H9 (cell line): ENCODE measurements at regions not wholly inside any gene's neighbourhood (a gene's known extent, or its start where the extent isn't known, plus 50 kb on each side); places are given as distances from the start of the nearest gene placed in this dataset.

Source experiments
- DNase-seq: peaks from one replicate; pipeline ENCODE4 v3.0.0-alpha.2; 2017
- H2AFZ ChIP-seq: one replicate; pipeline ENCODE4 v1.6.1; 2013; ENCODE audit warnings: mild to moderate bottlenecking, low read length, control low read depth, moderate library complexity
- H2AK5ac ChIP-seq: 2 replicates; pipeline ENCODE4 v1.6.1; 2013; ENCODE audit warnings: low read length, control low read depth, mixed read lengths; ENCODE audit not compliant: insufficient read length
- H2BK120ac ChIP-seq: one replicate; pipeline ENCODE4 v1.6.1; 2013; ENCODE audit warnings: low read depth, mild to moderate bottlenecking, low read length, control low read depth, inconsistent platforms; ENCODE audit not compliant: poor library complexity, severe bottlenecking
- H2BK12ac ChIP-seq: 2 replicates; pipeline ENCODE4 v1.6.1; 2013; ENCODE audit warnings: low read length, control low read depth, mixed read lengths, low read depth; ENCODE audit not compliant: insufficient read length
- H2BK15ac ChIP-seq: 2 replicates; pipeline ENCODE4 v1.6.1; 2013; ENCODE audit warnings: low read depth, low read length, control low read depth
- H2BK20ac ChIP-seq: one replicate; pipeline ENCODE4 v1.6.1; 2013; ENCODE audit warnings: low read depth, mild to moderate bottlenecking, low read length, control low read depth, inconsistent platforms; ENCODE audit not compliant: poor library complexity, severe bottlenecking
- H2BK5ac ChIP-seq: 2 replicates; pipeline ENCODE4 v1.6.1; 2013; ENCODE audit warnings: low read length, control low read depth, mixed read lengths; ENCODE audit not compliant: insufficient read length
- H3K14ac ChIP-seq: 2 replicates; pipeline ENCODE4 v1.6.1; 2013; ENCODE audit warnings: low read length, control low read depth; ENCODE audit not compliant: insufficient read depth
- H3K18ac ChIP-seq: 2 replicates; pipeline ENCODE4 v1.6.1; 2013; ENCODE audit warnings: low read depth, mild to moderate bottlenecking, mixed read lengths, low read length, control low read depth; ENCODE audit not compliant: insufficient read length
- H3K23ac ChIP-seq: 2 replicates; pipeline ENCODE4 v1.6.1; 2013; ENCODE audit warnings: low read length, control low read depth, mixed read lengths, low read depth; ENCODE audit not compliant: insufficient read length
- H3K23me2 ChIP-seq: 2 replicates; pipeline ENCODE4 v1.6.1; 2013; ENCODE audit warnings: low read depth, mild to moderate bottlenecking, mixed read lengths, low read length, control low read depth; ENCODE audit not compliant: insufficient read length, poor library complexity, severe bottlenecking
- H3K27ac ChIP-seq: 2 replicates; pipeline ENCODE4 v1.5.1; 2013; ENCODE audit warnings: low read length, control low read depth, mixed read lengths, low read depth; ENCODE audit not compliant: insufficient read length
- H3K27me3 ChIP-seq: 2 replicates; pipeline ENCODE4 v1.6.1; 2013; ENCODE audit warnings: low read length, control low read depth, inconsistent platforms; ENCODE audit not compliant: insufficient read depth
- H3K4ac ChIP-seq: 2 replicates; pipeline ENCODE4 v1.6.1; 2013; ENCODE audit warnings: low read depth, mild to moderate bottlenecking, control low read depth, inconsistent platforms, low read length, moderate library complexity
- H3K4me1 ChIP-seq: 2 replicates; pipeline ENCODE4 v1.6.1; 2013; ENCODE audit warnings: low read length, control low read depth, inconsistent platforms; ENCODE audit not compliant: insufficient read depth
- H3K4me2 ChIP-seq: 2 replicates; pipeline ENCODE4 v1.6.1; 2013; ENCODE audit warnings: low read length, control low read depth, mixed read lengths; ENCODE audit not compliant: insufficient read length, insufficient read depth
- H3K56ac ChIP-seq: 2 replicates; pipeline ENCODE4 v1.6.1; 2013; ENCODE audit warnings: low read depth, mild to moderate bottlenecking, mixed read lengths, low read length, control low read depth; ENCODE audit not compliant: insufficient read length
- H3K79me1 ChIP-seq: 2 replicates; pipeline ENCODE4 v1.6.1; 2013; ENCODE audit warnings: low read depth, mild to moderate bottlenecking, moderate library complexity, low read length, control low read depth, inconsistent platforms; ENCODE audit not compliant: insufficient read depth, poor library complexity, severe bottlenecking
- H3K79me2 ChIP-seq: 2 replicates; pipeline ENCODE4 v1.6.1; 2013; ENCODE audit warnings: low read length, control low read depth, inconsistent platforms; ENCODE audit not compliant: insufficient read depth
- H3K9ac ChIP-seq: 2 replicates; pipeline ENCODE4 v1.6.1; 2013; ENCODE audit warnings: low read length, control low read depth, mixed read lengths; ENCODE audit not compliant: insufficient read length; ENCODE audit errors: extremely low read depth
- H3K9me3 ChIP-seq: one replicate; pipeline ENCODE4 v1.6.1; 2013; ENCODE audit warnings: low read depth, low read length, inconsistent platforms; ENCODE audit not compliant: control insufficient read depth
- H3T11ph ChIP-seq: one replicate; pipeline ENCODE4 v1.6.1; 2013; ENCODE audit warnings: mild to moderate bottlenecking, low read length, control low read depth, inconsistent platforms
- H4K20me1 ChIP-seq: one replicate; pipeline ENCODE4 v1.6.1; 2013; ENCODE audit not compliant: control insufficient read depth, insufficient read length, insufficient read depth
- H4K5ac ChIP-seq: 2 replicates; pipeline ENCODE4 v1.6.1; 2013; ENCODE audit warnings: low read depth, mild to moderate bottlenecking, mixed read lengths, low read length, control low read depth; ENCODE audit not compliant: insufficient read length
- H4K8ac ChIP-seq: replicated peaks from 2 replicates; pipeline ENCODE4 v1.6.1; 2013; ENCODE audit warnings: low read length, control low read depth, mixed read lengths, low read depth; ENCODE audit not compliant: insufficient read length
- H4K91ac ChIP-seq: 2 replicates; pipeline ENCODE4 v1.6.1; 2013; ENCODE audit warnings: low read depth, mild to moderate bottlenecking, moderate library complexity, mixed read lengths, low read length, control low read depth; ENCODE audit not compliant: insufficient read length
- H3K27ac Mint-ChIP-seq, 3 experiments: 2 replicates in 2 of 3; 3 replicates in 1 of 3; pipeline ENCODE4 v1.8.0; 2020 to 2021; ENCODE audit warnings: mixed read lengths in 3 of 3, mild to moderate bottlenecking in 1 of 3, moderate library complexity in 1 of 3
- H3K27me3 Mint-ChIP-seq: 2 replicates; pipeline ENCODE4 v1.8.0; 2021; ENCODE audit warnings: low read depth, mild to moderate bottlenecking, moderate library complexity, mixed read lengths
- H3K36me3 Mint-ChIP-seq, 3 experiments: 2 replicates in 2 of 3; 3 replicates in 1 of 3; pipeline ENCODE4 v1.8.0; 2020 to 2021; ENCODE audit warnings: low read depth in 3 of 3, mixed read lengths in 3 of 3; ENCODE audit not compliant: insufficient read depth in 1 of 3
- H3K4me1 Mint-ChIP-seq, 2 experiments: 2 replicates each; pipeline ENCODE4 v1.8.0; 2020; ENCODE audit warnings: mixed read lengths in 2 of 2
- H3K4me3 Mint-ChIP-seq, 2 experiments: 2 replicates in 1 of 2; 3 replicates in 1 of 2; pipeline ENCODE4 v1.8.0; 2020 to 2021; ENCODE audit warnings: mild to moderate bottlenecking in 2 of 2, mixed read lengths in 2 of 2, moderate library complexity in 1 of 2
- H3K9me3 Mint-ChIP-seq, 2 experiments: 2 replicates in 1 of 2; 3 replicates in 1 of 2; pipeline ENCODE4 v1.8.0; 2020; ENCODE audit warnings: mild to moderate bottlenecking in 2 of 2, mixed read lengths in 2 of 2, moderate library complexity in 1 of 2
- WGBS: extraction: QIAGEN DNeasy Blood & Tissue Kit; methylation state at CpG from one replicate; pipeline ENCODE4 v1.1.7; 2013; ENCODE audit warnings: missing lambda C conversion rate, low lambda C conversion rate, mixed read lengths; ENCODE audit not compliant: insufficient read length; ENCODE audit errors: extremely low coverage; 5-methylcytosine and 5-hydroxymethylcytosine counted together
- TF ChIP-seq, protein P1 (sequence below): fragments of 200-600 bp; sonication (generic); conservative IDR thresholded peaks from 3 replicates; pipeline ENCODE4 v1.8.0; 2021; ENCODE audit warnings: antibody characterized with exemption, mild to moderate bottlenecking

DNA sequence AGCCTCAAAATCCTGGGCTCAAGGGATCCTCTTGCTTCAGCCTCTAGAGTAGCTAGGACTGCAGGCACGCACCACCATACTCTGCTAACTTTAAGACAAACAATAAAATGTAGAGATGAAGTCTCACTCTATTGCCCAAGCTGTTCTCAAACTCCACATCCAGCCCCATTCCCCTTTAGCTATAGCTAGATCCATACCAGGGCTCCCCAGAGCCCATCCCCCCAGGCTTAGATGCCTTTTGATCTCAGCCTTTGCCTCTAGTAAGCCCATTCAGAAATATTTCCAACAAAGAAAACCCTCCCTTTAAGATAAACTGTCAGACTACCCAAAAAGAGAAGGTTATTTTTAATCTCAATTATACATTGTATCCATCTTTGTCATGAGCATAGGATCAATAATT, 325.4 kb downstream of the CHRM3 start:
- WGBS, result no CpG with 5 or more reads among the region's 1 CpG

More for the DNA sequence above, 325.4 kb downstream of the CHRM3 start:
- H2BK20ac ChIP-seq, result no peak overlapping the region
- peak; percentile 35 for DNase-seq
- H2BK5ac ChIP-seq, result no peak overlapping the region
- Mint-ChIP-seq H3K9me3 (no peaks in the 10 kb centered on the region), H3K4me1 (peaks cover 13 to 14% of the 10 kb centered on the region in 2 experiments), H3K27me3 (no peaks in the 10 kb centered on the region), H3K4me3 (no peak overlapping the region), H3K27ac (peak overlapping the region in 2 of 3 experiments; percentile 10 to 70; a peak in 1 of 7 replicates), H3K36me3 (no peaks in the 10 kb centered on the region)
- H4K20me1 ChIP-seq, result no peaks in the 10 kb centered on the region
- H2AK5ac ChIP-seq, result no peak overlapping the region
- H3T11ph ChIP-seq, result no peak overlapping the region
- H3K79me2 ChIP-seq, result no peaks in the 10 kb centered on the region
- H2BK120ac ChIP-seq, result no peak overlapping the region
- no peaks in the 10 kb centered on the region for H3K9me3 ChIP-seq
- H3K23me2 ChIP-seq, result no peaks in the 10 kb centered on the region
- H2AFZ ChIP-seq, result no peak overlapping the region
- H3K27me3 ChIP-seq, result no peaks in the 10 kb centered on the region
- no peaks in the 10 kb centered on the region for H3K79me1 ChIP-seq
- H3K56ac ChIP-seq, result no peak overlapping the region
- H3K27ac ChIP-seq, result no peak overlapping the region
- H3K4me1 ChIP-seq, result peaks cover 2% of the 10 kb centered on the region; the same call in 1 of the 2 replicates
- H2BK12ac ChIP-seq, result no peak overlapping the region
- no peak overlapping the region for H2BK15ac ChIP-seq
- H3K23ac ChIP-seq, result no peak overlapping the region
- no peak overlapping the region for H4K8ac ChIP-seq
- H3K9ac ChIP-seq, result no peak overlapping the region
- no peak overlapping the region for H3K4me2 ChIP-seq
- H3K4ac ChIP-seq, result no peak overlapping the region
- no peak overlapping the region for H3K18ac ChIP-seq
- no peak overlapping the region for H4K91ac ChIP-seq
- H4K5ac ChIP-seq, result no peak overlapping the region
- TF ChIP-seq, protein P1, sequence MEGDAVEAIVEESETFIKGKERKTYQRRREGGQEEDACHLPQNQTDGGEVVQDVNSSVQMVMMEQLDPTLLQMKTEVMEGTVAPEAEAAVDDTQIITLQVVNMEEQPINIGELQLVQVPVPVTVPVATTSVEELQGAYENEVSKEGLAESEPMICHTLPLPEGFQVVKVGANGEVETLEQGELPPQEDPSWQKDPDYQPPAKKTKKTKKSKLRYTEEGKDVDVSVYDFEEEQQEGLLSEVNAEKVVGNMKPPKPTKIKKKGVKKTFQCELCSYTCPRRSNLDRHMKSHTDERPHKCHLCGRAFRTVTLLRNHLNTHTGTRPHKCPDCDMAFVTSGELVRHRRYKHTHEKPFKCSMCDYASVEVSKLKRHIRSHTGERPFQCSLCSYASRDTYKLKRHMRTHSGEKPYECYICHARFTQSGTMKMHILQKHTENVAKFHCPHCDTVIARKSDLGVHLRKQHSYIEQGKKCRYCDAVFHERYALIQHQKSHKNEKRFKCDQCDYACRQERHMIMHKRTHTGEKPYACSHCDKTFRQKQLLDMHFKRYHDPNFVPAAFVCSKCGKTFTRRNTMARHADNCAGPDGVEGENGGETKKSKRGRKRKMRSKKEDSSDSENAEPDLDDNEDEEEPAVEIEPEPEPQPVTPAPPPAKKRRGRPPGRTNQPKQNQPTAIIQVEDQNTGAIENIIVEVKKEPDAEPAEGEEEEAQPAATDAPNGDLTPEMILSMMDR, result no peak
- H3K14ac ChIP-seq, result no peak overlapping the region
